DND-41 (cell line): ENCODE measurements at regions not wholly inside any gene's neighbourhood (a gene's known extent, or its start where the extent isn't known, plus 50 kb on each side); places are given as distances from the start of the nearest gene placed in this dataset.

ENCODE experiments used
- ATAC-seq: fragments of 200-7000 bp; cut with Tn5 transposase; 3 replicates; pipeline ENCODE4 v1.9.1; 2021; ENCODE audit warnings: low read depth; ENCODE audit not compliant: insufficient read depth
- DNase-seq: peaks from one replicate; pipeline ENCODE4 v3.0.0-alpha.2; 2020
- H2AFZ ChIP-seq: 2 replicates; pipeline ENCODE4 v1.6.0; 2012; ENCODE audit warnings: low read depth, low read length
- H3K27ac ChIP-seq: 2 replicates; pipeline ENCODE4 v1.5.1; 2012; ENCODE audit warnings: low read length, inconsistent platforms
- H3K27me3 ChIP-seq: fragments of 200-600 bp; sonication (generic); 2 replicates; pipeline ENCODE4 v1.6.0; 2012; ENCODE audit warnings: low read length, mild to moderate bottlenecking, inconsistent platforms; ENCODE audit not compliant: insufficient read depth, poor library complexity
- H3K36me3 ChIP-seq: 2 replicates; pipeline ENCODE4 v1.5.1; 2012; ENCODE audit warnings: low read length, inconsistent platforms; ENCODE audit not compliant: insufficient read depth
- H3K4me1 ChIP-seq: 2 replicates; pipeline ENCODE4 v1.5.1; 2012; ENCODE audit warnings: mild to moderate bottlenecking, low read length; ENCODE audit not compliant: insufficient read depth
- H3K4me2 ChIP-seq: 2 replicates; pipeline ENCODE4 v1.6.0; 2012; ENCODE audit warnings: mild to moderate bottlenecking, moderate library complexity, low read length, inconsistent platforms; ENCODE audit not compliant: insufficient read depth
- H3K4me3 ChIP-seq, 2 experiments: fragments of 200-600 bp in 1 of 2; shearing (Covaris generic) in 1 of 2; 2 replicates each; pipeline ENCODE4 v1.5.1; 2012 to 2016; ENCODE audit warnings: inconsistent platforms in 2 of 2, low read length in 2 of 2, mild to moderate bottlenecking in 2 of 2, low read depth in 1 of 2, moderate library complexity in 1 of 2
- H3K79me2 ChIP-seq: 2 replicates; pipeline ENCODE4 v1.6.0; 2012; ENCODE audit warnings: low read length, inconsistent platforms; ENCODE audit not compliant: insufficient read depth
- H3K9ac ChIP-seq: 2 replicates; pipeline ENCODE4 v1.6.0; 2012; ENCODE audit warnings: low read depth, mild to moderate bottlenecking, inconsistent platforms, low read length, moderate library complexity
- H3K9me3 ChIP-seq: 2 replicates; pipeline ENCODE4 v1.5.1; 2012; ENCODE audit warnings: low read length, moderate library complexity, mild to moderate bottlenecking, inconsistent platforms; ENCODE audit not compliant: insufficient read depth, severe bottlenecking
- H4K20me1 ChIP-seq: 2 replicates; pipeline ENCODE4 v1.6.0; 2012; ENCODE audit warnings: low read length; ENCODE audit not compliant: insufficient read depth
- EZH2 ChIP-seq: IDR thresholded peaks from 3 replicates; pipeline ENCODE4 v1.6.1; 2012; ENCODE audit warnings: borderline replicate concordance, low read depth, mild to moderate bottlenecking, moderate library complexity, low read length, inconsistent platforms; ENCODE audit not compliant: severe bottlenecking
- TF ChIP-seq, protein P1 (sequence below): IDR thresholded peaks from 2 replicates; pipeline ENCODE4 v1.5.1; 2012; ENCODE audit warnings: borderline replicate concordance, low read length, moderate library complexity, mild to moderate bottlenecking; ENCODE audit not compliant: poor library complexity, severe bottlenecking; ENCODE audit errors: extremely low read depth

DNA sequence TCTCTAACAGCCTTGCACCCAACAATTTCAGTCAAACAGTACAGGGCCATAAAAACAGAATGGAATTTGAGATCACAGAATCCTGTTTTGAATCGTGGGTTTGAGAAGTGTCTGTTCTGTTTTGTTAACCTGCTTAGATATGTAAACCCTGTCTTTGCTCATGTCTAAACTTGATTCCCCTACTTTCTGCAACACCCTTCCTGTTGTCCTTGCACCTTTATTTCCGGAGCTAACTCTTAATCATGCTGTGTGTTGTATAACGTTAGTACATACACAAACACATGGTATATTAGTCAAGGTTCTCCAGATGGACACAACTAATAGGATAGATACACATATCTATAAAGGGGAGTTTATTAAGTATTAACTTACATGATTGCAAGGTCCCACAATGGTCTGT lies 2229.2 kb upstream of the C9orf72 start:
- DNase-seq, result no peak
- Histone ChIP-seq H3K79me2 (no peaks in the 10 kb centered on the region), H2AFZ (no peak overlapping the region), H3K4me2 (no peak overlapping the region), H3K4me1 (no peaks in the 10 kb centered on the region), H4K20me1 (no peaks in the 10 kb centered on the region), H3K36me3 (no peaks in the 10 kb centered on the region), H3K27ac (no peak overlapping the region), H3K9ac (no peak overlapping the region), H3K9me3 (no peaks in the 10 kb centered on the region), H3K27me3 (no peaks in the 10 kb centered on the region), H3K4me3 (no peak overlapping the region)
- no peak for ATAC-seq
- TF ChIP-seq, protein P1, sequence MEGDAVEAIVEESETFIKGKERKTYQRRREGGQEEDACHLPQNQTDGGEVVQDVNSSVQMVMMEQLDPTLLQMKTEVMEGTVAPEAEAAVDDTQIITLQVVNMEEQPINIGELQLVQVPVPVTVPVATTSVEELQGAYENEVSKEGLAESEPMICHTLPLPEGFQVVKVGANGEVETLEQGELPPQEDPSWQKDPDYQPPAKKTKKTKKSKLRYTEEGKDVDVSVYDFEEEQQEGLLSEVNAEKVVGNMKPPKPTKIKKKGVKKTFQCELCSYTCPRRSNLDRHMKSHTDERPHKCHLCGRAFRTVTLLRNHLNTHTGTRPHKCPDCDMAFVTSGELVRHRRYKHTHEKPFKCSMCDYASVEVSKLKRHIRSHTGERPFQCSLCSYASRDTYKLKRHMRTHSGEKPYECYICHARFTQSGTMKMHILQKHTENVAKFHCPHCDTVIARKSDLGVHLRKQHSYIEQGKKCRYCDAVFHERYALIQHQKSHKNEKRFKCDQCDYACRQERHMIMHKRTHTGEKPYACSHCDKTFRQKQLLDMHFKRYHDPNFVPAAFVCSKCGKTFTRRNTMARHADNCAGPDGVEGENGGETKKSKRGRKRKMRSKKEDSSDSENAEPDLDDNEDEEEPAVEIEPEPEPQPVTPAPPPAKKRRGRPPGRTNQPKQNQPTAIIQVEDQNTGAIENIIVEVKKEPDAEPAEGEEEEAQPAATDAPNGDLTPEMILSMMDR, result no peak
- TF ChIP-seq EZH2, result no peak

DNA sequence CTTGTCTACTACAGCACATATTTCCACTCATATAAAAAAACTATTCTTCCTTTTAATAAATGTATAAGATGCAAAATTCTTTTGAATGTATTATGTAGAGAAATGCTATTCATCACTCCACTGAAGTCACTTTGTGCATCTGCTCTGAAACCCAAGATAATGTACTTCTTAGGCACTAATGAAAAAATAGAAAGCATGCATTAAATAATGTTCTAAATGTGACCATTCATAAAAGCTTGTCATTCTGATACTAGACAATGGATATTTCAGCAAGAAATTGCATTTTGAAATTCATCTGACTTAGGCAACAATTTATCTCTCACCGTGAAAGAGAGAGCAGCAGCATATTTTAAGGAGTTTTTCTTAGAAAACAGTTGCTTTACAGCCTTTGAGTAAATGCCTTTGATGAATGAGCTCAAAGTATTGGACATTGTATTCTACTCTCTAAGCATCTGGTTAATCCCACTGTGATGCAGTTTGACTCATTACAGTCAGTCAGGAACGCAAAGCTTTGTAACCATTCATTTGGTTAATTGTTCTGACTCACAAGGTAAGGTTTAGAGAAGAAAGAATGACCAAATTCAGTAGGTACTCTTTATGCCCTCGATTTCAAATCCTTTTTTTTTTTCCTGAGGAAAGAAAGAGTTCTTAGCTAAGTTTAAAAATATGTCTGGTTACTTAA lies 2233.8 kb upstream of the C9orf72 start:
- no peak overlapping the region for H3K27ac ChIP-seq
- DNase-seq (no peak), ATAC-seq (no peak)
- no peak for TF ChIP-seq EZH2
- TF ChIP-seq, protein P1, result no peak
- no peaks in the 10 kb centered on the region for H4K20me1 ChIP-seq
- no peaks in the 10 kb centered on the region for H3K79me2 ChIP-seq
- no peak overlapping the region for H3K4me3 ChIP-seq
- H3K36me3 ChIP-seq, result no peaks in the 10 kb centered on the region
- no peak overlapping the region for H3K9ac ChIP-seq
- H2AFZ ChIP-seq, result no peak overlapping the region
- no peaks in the 10 kb centered on the region for H3K9me3 ChIP-seq
- no peaks in the 10 kb centered on the region for H3K27me3 ChIP-seq
- no peak overlapping the region for H3K4me2 ChIP-seq
- H3K4me1 ChIP-seq, result no peaks in the 10 kb centered on the region

DNA sequence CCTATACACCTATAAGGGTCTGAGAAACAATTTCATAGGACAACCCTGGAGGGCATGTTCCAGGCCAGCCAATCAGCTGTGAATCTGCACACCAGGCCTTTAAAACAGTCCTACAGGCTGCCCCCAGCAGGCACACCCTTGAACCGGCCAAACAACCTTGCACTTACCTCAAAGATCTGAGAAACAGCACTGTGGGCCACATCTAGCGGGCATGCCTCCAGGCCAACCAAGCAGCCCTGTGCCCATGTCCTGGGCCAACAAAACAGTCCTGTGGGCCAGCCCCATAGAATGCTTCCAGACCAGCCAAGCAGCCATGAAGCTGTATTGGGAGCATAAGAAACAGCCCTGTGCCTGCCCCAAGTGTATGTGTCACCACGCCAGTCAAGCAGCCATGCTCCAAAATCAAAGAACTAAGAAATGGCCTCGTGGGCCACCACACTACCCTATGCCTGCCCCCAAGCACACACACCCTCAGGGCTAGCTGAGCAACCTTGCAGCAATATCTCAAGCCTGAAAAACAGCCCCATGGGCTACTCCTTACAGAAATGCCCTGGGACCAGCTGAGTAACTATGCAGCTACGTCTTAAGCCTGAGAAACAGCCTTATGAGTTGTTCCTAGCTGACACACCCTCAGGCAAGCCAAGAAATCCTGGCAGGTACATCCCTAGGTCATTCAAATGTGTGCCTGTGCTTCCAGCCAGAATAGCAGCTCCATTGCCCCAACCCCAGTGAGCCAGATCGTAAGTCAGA lies 2243.8 kb upstream of the C9orf72 start:
- DNase-seq, result no peak

More for the DNA sequence above, 2243.8 kb upstream of the C9orf72 start:
- Histone ChIP-seq H3K9me3 (no peaks in the 10 kb centered on the region), H4K20me1 (no peaks in the 10 kb centered on the region), H3K27me3 (no peaks in the 10 kb centered on the region), H3K4me1 (no peaks in the 10 kb centered on the region), H3K4me3 (no peak overlapping the region), H3K9ac (no peak overlapping the region), H3K27ac (no peak overlapping the region), H3K79me2 (no peaks in the 10 kb centered on the region), H3K4me2 (no peak overlapping the region), H2AFZ (no peak overlapping the region), H3K36me3 (no peaks in the 10 kb centered on the region)
- TF ChIP-seq EZH2, result no peak
- TF ChIP-seq, protein P1, result no peak
- no peak for ATAC-seq
